GM18909 (cell line): ENCODE measurements at regions not wholly inside any gene's neighbourhood (a gene's known extent, or its start where the extent isn't known, plus 50 kb on each side); places are given as distances from the start of the nearest gene placed in this dataset.

Experiments used
- ATAC-seq: cut with Tn5 transposase; IDR thresholded peaks from one replicate; pipeline ENCODE4 v1.9.1; 2021; ENCODE audit warnings: mild to moderate bottlenecking; ENCODE audit not compliant: unreplicated experiment, poor library complexity

DNA sequence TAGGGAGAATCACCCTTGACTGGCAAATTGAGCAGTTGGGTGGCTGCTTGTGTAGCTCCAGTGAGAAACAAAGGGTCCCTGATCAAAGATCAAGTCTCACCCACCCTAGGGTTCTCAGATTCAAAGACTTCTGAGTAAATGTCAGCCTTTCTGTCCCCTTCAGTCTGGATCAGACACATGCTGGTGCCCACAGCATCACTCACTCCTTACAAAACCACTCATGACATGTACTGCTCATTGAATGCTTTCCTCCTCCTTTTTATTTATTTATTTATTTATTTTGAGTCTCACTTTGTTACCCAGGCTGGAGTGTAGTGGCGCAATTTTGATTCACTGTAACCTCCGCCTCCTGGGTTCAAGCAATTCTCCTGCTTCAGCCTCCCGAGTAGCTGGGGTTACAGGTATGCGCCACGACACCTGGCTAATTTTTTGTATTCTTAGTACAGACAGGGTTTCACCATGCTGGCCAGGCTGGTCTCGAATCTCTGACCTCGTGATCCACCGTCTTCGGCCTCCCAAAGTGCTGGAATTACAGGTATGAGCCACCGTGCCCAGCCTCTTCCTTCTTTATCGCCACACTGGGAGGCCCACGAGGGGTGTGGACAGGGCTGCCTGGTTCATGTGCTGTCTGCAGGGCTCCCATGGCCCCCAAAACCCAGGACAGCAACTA, 462.0 kb upstream of the MAF start:
- ATAC-seq, result no peak

DNA sequence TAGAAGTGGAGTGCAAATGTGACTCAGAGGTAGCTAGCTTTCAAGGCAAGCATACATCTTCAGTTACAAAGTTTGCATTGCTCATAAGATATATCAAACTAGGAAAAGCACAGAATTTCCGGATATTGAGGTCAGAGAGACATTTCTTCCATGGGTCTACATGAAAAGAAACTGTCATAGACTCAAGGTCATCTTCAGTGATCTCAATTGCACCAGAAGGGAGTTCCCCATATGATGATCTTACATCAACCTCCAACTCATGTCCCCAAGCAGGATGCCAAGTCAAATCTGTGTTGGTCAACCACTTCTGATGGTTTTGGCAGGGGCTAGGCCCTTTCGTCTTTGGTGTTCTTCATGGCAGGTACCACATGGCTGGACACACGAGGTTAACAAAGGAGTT, 459.9 kb upstream of the MAF start:
- ATAC-seq, result no peak

DNA sequence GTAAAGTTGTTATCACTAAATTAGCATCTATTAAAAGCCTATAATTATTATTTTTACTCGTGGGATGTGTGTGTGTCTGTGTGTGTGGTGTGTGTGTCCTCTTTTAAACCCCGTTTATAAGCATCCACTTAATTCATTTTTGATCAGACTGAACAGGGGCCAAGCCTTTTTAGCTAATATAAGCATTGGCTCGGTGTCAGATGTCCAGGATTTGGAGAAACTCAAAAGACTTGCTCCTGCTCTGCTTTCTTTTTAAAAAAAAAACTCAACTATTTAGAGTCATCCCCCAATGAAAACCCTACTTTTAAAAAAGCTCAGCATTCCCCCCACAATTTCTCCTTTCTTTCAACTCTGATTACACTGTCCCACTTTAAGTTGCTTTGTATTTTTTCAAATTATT, 459.3 kb upstream of the MAF start:
- ATAC-seq, result no peak

GRCh38 chr16:80058214-80058613, 457.7 kb upstream of the MAF start:
- no peak for ATAC-seq

DNA sequence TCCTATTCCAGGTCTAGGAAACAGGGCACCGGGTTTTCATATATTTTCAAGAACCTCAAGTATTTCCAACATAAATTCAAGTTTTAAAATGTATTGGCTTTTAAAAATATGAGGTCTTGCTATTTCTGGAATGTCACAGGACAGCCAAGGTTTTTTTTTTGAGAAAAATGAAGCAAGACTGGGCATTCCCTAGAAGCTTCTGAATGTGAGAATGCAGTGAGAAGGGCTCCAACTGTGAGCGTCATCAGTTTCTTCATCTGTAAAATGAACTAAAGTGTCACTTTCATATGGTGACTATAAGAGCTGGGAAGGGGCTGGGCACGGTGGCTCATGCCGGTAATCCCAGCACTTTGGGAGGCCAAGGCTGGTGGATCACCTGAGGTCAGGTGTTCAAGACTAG, 455.8 kb upstream of the MAF start:
- ATAC-seq, result no peak

DNA sequence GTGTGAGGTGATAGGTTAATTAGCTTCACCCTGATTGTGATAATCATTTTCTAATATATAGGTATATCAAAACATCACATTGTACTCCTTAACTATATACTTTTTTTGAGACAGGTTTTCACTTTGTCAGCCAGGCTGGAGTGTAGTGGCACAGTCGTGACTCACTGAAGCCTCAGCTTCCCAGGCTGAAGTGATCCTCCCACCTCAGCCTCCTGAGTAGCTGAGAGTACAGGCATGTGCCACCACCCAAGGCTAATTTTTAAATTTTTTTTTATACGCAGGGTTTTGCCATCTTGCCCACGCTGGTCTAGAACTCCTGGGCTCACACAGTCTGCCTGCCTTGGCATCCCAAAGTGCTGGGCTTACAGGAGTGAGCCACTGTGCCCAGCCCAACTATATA, 455.3 kb upstream of the MAF start:
- ATAC-seq, result no peak

DNA sequence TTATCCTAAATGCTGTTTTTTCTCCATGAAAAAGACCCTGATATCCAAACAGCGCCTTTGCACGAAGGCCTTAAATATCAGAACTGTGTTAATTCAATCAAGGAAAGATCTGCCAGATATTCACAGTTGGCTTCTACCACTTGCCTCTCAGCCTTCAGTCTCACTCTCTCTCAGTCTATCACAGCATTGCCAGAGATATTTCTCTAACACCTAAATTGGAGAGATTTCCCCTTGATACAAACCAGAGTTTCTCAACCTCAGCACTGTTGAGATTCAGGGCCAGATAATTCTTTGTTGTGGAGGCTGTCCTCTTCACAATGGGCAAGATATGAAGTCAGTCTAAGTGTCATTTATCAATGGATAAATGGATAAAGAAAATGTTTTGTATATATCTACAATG, 454.1 kb upstream of the MAF start:
- no peak for ATAC-seq

- no peak for ATAC-seq
These were observed 450.5 kb upstream of the MAF start for GRCh38 chr16:80051040-80051439.

DNA sequence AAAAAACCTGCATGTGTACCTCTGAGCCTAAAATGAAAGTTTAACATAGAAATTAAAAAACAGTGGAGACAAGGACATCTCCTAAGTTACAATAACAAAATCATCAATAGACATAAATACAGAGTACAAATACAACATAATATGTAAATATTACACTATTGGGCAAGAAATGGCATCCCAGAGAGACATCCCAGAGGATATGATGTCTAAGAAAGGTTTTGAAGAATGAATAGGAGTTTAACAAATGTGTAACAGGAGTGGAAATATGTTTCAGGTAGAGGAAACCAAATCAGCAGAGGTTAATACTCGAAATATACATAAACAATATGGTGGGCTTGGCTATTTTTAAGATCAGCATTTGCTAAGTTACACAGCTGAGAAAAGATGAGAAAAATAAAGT, 447.7 kb upstream of the MAF start:
- ATAC-seq, result no peak

DNA sequence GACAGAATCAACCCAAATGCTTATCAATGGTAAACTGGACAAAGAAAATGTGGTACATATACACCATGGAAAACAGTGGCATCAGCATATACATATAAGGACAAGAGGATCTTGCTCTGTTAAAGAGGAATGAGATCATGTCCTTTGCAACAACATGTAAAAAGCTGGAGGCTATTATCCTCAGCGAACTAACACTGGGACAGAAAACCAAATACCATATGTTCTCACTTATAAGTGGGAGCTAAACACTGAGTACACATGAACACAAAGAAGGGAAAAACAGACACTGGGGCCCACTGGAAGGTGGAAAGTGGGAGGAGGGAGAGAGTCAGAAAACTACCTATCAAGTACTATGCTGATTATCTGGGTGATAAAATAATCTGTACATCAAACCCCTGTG, 447.3 kb upstream of the MAF start:
- no peak for ATAC-seq

- no peak for ATAC-seq
These were observed 446.3 kb upstream of the MAF start for GRCh38 chr16:80046848-80047247.

DNA sequence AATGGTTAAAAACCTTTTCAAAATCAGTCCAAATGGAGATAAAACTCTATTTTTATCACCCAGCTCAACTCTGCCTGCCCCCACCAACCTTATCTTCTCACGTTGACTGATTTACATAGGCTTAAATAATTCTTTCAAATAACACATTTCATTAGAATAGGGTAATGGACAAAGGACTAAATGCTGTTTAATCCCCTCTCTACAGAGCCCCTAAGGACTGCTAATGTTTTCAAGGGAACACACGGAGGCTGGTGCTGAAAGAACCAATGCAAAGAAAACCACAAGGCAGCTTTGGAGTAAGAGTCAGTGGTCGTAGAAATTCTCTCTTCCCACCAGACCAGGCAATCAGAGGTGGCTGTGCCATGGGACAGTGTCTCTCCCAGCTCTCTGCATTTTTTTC, 445.7 kb upstream of the MAF start:
- ATAC-seq, result no peak

DNA sequence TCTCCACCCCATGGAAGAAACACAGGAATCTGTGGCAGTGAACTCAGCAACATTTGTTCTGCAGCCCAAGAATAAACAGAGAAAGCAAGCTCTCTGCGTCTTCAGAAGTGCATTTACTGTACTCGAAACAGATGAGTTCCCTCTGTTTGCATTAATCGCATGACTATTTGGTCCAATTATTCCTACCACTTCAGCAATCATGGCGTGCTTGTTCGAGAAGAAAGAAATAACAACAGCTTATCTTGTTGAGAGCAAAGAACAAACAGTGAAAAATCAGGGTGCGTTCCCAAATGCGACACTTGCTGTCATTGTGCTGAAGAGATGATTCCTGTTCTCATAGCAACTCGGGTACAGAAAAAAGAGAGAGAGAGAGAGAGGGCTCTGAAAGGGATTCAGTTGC, 445.3 kb upstream of the MAF start:
- ATAC-seq, result no peak

- ATAC-seq, result no peak
These were observed 440.9 kb upstream of the MAF start for GRCh38 chr16:80041410-80041809.

DNA sequence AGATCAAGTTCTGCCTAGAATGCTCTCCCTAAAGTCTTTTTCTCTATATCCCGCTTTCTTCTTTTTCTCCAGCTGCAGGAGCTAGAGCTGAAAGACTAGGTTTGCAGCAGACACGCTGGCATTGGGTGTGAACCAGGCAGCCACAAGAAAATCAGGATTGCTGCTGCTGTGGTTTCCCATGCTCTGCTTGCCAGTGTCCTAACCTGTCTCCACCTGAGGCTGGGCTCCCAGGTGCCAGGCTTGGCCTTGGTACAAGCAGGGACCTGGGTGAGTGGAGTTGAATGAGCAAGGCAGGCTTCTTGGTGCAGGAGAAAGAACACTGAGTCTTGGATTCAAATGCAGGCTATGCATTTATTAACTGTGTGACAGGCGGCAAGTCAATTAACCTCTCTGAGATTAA, 440.3 kb upstream of the MAF start:
- no peak for ATAC-seq

- no peak for ATAC-seq
These were observed 439.9 kb upstream of the MAF start for GRCh38 chr16:80040413-80040812.

GRCh38 chr16:80039777-80040176, 439.2 kb upstream of the MAF start:
- no peak for ATAC-seq

DNA sequence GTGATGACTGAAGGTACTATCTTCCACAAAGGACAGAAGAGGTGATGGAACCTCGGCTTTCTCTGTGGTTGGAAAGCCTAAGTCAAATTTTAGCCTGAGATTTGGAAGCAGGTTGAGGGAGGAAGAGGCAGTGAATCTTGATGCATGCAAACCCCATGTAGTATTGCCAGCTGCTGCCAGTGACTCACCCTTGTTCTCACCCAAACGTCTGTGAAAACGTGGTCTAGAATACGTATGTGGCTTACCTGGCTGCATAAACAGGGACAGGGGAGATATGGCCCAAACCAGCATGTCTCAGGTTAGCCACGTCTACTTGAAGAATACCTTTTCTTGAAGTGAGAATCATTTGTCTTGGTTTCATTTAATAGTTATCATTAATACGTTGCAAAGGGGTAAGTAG, 438.0 kb upstream of the MAF start:
- ATAC-seq, result no peak

- no peak for ATAC-seq
These were observed 434.6 kb upstream of the MAF start for GRCh38 chr16:80034948-80035663.

GRCh38 chr16:80034469-80034826, 433.9 kb upstream of the MAF start:
- ATAC-seq, result no peak

DNA sequence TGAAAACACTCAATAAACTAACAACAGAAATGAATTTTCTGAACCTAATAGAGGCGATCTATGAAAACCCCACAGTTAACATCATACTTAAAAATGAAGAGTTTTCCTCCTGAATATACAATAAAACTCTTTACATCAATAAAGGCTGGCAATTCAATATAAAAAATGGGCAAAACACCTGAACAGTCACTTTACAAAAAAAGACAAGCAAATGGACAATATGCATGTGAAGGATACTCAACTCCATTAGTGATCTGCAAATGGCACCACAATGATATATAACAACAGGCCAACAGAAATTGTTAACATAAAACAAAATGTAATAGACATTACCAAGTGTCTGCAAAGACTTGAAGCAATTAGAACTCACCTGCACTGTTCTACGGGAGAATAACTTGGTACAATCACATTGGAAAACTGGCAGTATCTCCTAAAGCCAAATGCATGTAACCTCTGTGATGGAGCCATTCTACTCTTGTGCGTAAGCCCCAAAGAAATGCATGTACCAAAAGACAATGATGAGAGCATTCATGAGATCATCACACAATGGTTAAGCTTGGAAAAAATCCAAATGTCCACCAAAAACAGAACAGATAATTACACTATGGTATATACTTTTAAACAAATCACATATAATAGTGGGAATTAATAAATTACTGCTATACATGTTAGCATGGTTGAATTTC, 433.4 kb upstream of the MAF start:
- no peak for ATAC-seq
